ENCODE measurements at regions not wholly inside any gene's neighbourhood (a gene's known extent, or its start where the extent isn't known, plus 50 kb on each side); places are given as distances from the start of the nearest gene placed in this dataset.

- Mint-ChIP-seq H3K9me3 (peaks cover 12% of the 10 kb centered on the region), H3K4me3 (no peak overlapping the region), H3K27me3 (peaks cover 3% of the 10 kb centered on the region), H3K27ac (no peak overlapping the region), H3K36me3 (ENCODE audit: low read depth) (peaks cover 2% of the 10 kb centered on the region), H3K4me1 (ENCODE audit: low read depth) (no peaks in the 10 kb centered on the region)
- DNase-seq = no peak
Observed at GRCh38 chr1:5254131-5254725, 599.8 kb downstream of the AJAP1 start.

- Mint-ChIP-seq H3K4me3 (no peak overlapping the region), H3K4me1 (ENCODE audit: low read depth) (no peaks in the 10 kb centered on the region), H3K36me3 (ENCODE audit: low read depth) (no peaks in the 10 kb centered on the region), H3K27ac (no peak overlapping the region), H3K9me3 (peaks cover 3% of the 10 kb centered on the region), H3K27me3 (peaks cover 5% of the 10 kb centered on the region)
- no peak for DNase-seq
Observed at GRCh38 chr1:5253036-5253435, 598.6 kb downstream of the AJAP1 start.

DNA sequence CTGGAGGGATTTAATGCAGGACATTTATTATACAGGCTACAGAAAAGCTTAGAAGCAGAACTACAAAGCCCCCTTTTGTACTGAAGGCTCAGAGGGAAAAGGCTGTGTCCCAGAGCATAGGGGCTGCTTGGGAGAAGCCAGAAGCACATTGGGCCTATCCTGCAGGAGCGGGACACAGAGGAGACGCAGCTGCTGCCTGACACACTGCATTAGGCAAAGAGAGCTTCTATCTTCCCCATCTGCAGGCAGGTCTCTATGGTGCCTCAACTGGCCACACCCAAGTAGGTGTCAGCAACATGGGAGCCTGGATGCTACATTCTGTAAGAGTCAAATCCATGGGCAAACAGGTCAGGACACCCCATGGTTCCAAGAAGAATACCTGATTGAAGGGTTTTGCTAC, 595.9 kb downstream of the AJAP1 start:
- H3K4me3 Mint-ChIP-seq = no peak overlapping the region
- no peaks in the 10 kb centered on the region for H3K36me3 Mint-ChIP-seq (ENCODE audit: low read depth)
- H3K9me3 Mint-ChIP-seq = peaks cover 3% of the 10 kb centered on the region
- no peaks in the 10 kb centered on the region for H3K4me1 Mint-ChIP-seq (ENCODE audit: low read depth)
- H3K27ac Mint-ChIP-seq = no peak overlapping the region
- H3K27me3 Mint-ChIP-seq = peaks cover 5% of the 10 kb centered on the region
- no peak for DNase-seq

GRCh38 chr1:5245348-5245747, 590.9 kb downstream of the AJAP1 start:
- Mint-ChIP-seq H3K9me3 (peaks cover 3% of the 10 kb centered on the region), H3K4me3 (no peak overlapping the region), H3K27me3 (peaks cover 10% of the 10 kb centered on the region), H3K4me1 (ENCODE audit: low read depth) (no peaks in the 10 kb centered on the region), H3K27ac (no peak overlapping the region), H3K36me3 (ENCODE audit: low read depth) (no peaks in the 10 kb centered on the region)
- no peak for DNase-seq

GRCh38 chr1:5244631-5245285, 590.3 kb downstream of the AJAP1 start:
- Mint-ChIP-seq H3K9me3 (peaks cover 3% of the 10 kb centered on the region), H3K27me3 (peaks cover 10% of the 10 kb centered on the region), H3K4me1 (ENCODE audit: low read depth) (no peaks in the 10 kb centered on the region), H3K27ac (no peak overlapping the region), H3K4me3 (no peak overlapping the region), H3K36me3 (ENCODE audit: low read depth) (no peaks in the 10 kb centered on the region)
- no peak for DNase-seq

DNA sequence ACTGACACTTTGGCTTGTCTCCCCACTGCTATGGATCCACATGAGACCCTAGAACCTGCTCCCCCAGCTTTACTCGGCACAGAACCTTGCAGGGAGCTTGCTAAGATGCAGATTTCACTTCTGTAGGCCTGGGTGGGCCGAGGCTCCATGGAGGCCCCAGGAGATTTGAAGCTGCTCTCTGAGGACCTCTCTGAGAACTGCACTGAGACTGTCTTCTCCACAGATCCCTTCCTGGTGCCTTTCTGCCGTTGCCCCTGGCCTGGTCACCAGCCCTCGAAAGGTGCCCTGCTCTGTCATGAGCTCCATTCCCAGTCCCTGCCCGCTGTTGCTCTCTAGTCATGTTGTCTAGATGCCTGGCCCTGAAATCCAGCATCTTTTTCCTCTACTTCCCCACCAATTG, 588.4 kb downstream of the AJAP1 start:
- Mint-ChIP-seq H3K4me3 (no peak overlapping the region), H3K36me3 (ENCODE audit: low read depth) (no peaks in the 10 kb centered on the region), H3K9me3 (peaks cover 3% of the 10 kb centered on the region), H3K27me3 (peaks cover 4% of the 10 kb centered on the region), H3K27ac (no peak overlapping the region), H3K4me1 (ENCODE audit: low read depth) (no peaks in the 10 kb centered on the region)
- no peak for DNase-seq

DNA sequence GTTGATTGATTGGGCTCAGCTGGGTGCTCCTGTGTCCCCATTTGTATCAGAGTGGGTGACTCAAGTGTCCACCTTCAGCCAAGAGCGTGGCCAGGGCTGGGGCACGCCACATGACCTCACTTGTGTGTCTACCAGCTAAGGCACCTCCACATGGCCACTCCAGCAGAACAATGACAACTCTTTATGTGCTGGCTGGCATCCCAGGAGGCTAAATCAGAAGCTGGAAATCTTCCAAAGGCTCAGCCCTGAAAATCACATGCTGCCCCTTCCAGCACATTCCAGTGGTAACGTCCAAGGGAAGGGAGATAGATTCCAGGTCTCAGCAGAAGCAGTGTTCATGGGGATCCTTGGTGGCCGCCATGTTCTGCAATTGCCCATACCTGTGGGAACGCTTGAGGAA, 585.5 kb downstream of the AJAP1 start:
- Mint-ChIP-seq H3K27ac (no peak overlapping the region), H3K9me3 (no peaks in the 10 kb centered on the region), H3K27me3 (peaks cover 4% of the 10 kb centered on the region), H3K4me1 (ENCODE audit: low read depth) (no peaks in the 10 kb centered on the region), H3K4me3 (no peak overlapping the region), H3K36me3 (ENCODE audit: low read depth) (no peaks in the 10 kb centered on the region)
- no peak for DNase-seq

DNA sequence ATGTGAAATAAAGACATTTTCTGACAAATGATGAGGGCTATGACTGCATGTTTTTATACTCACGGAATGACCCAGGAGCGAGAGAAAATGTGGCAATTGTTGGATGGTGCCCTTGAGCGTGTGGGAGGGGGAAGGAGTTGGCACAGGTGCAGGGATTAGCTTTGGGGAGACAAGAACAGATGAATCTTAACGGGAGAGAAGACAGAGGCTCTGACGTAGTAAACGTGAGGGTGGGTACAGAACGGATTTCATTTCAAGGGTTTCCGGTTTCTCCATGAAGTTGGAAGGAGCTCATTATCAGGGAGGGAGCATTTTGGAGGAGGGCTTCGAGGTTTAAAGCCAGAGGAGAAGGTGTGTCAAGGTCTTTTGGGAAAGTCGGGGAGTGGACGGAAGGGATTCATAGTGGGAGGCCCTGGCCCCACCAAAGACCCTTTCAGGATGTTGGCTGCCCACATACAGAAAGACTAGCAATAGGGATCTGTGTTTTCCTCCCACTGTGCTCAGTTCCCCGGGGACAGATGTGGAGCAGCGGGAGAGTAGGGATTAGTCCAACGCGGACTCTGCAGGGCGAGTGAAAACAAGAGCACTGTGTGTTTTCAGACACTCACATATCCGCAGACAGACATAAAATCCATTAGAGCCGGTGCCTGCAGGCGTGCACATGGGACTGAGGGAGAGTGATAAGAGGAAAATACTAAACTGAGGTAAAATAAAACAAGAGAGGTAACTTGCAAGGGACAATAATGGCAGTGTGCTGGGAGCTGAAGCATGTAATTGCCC, 584.1 kb downstream of the AJAP1 start:
- Mint-ChIP-seq H3K9me3 (peaks cover 3% of the 10 kb centered on the region), H3K27ac (no peak overlapping the region), H3K27me3 (peaks cover 10% of the 10 kb centered on the region), H3K4me1 (ENCODE audit: low read depth) (no peaks in the 10 kb centered on the region), H3K36me3 (ENCODE audit: low read depth) (no peaks in the 10 kb centered on the region), H3K4me3 (no peak overlapping the region)
- no peak for DNase-seq

DNA sequence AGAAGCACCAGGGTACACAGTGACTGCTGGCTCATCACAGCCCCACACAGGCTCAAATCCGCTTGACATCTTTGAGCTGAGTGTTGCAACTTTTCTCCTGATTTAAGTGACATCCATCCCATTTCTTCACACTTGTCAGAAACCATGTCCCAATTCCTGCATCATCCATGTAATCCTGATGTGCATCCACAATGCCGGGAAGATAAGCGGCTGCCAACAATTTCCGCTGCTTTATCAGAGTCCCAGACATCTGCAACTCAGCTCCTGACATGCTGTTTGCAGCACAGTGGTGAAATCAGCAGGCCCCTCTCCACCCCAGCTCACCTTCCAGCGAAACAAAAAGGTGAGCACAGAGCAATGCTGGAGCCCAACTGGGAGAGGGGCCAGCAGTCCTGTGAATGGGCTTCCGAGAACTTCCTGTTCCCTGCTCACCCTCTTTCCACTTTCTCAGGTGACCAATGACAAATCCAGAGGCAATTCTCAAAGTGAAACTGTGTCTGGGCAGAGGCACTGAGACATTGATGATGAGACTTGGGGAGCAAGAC, 581.0 kb downstream of the AJAP1 start:
- H3K27ac Mint-ChIP-seq = no peak overlapping the region

GRCh38 chr1:5232537-5232936, 578.1 kb downstream of the AJAP1 start:
- Mint-ChIP-seq H3K4me3 (no peak overlapping the region), H3K27ac (no peak overlapping the region), H3K9me3 (peaks cover 9% of the 10 kb centered on the region), H3K4me1 (ENCODE audit: low read depth) (no peaks in the 10 kb centered on the region), H3K36me3 (ENCODE audit: low read depth) (no peaks in the 10 kb centered on the region), H3K27me3 (peaks cover 28% of the 10 kb centered on the region)
- no peak for DNase-seq

More for the DNA sequence above, 581.0 kb downstream of the AJAP1 start:
- H3K4me1 Mint-ChIP-seq (ENCODE audit: low read depth) = no peaks in the 10 kb centered on the region
- peaks cover 17% of the 10 kb centered on the region for H3K27me3 Mint-ChIP-seq
- no peak overlapping the region for H3K4me3 Mint-ChIP-seq
- H3K36me3 Mint-ChIP-seq (ENCODE audit: low read depth) = no peaks in the 10 kb centered on the region
- DNase-seq = no peak
- peaks cover 9% of the 10 kb centered on the region for H3K9me3 Mint-ChIP-seq

GRCh38 chr1:5231541-5232315, 577.3 kb downstream of the AJAP1 start:
- H3K9me3 Mint-ChIP-seq = peaks cover 9% of the 10 kb centered on the region
- H3K36me3 Mint-ChIP-seq (ENCODE audit: low read depth) = no peaks in the 10 kb centered on the region
- H3K27me3 Mint-ChIP-seq = peaks cover 28% of the 10 kb centered on the region
- no peak for DNase-seq
- H3K27ac Mint-ChIP-seq = no peak overlapping the region
- no peak overlapping the region for H3K4me3 Mint-ChIP-seq
- H3K4me1 Mint-ChIP-seq (ENCODE audit: low read depth) = no peaks in the 10 kb centered on the region

- no peaks in the 10 kb centered on the region for H3K36me3 Mint-ChIP-seq (ENCODE audit: low read depth)
- no peak for DNase-seq
Observed at GRCh38 chr1:5227114-5227513, 572.7 kb downstream of the AJAP1 start.

GRCh38 chr1:5225707-5226704, 571.6 kb downstream of the AJAP1 start:
- peaks cover 18% of the 10 kb centered on the region for H3K27me3 Mint-ChIP-seq
- H3K4me3 Mint-ChIP-seq = no peak overlapping the region
- H3K36me3 Mint-ChIP-seq (ENCODE audit: low read depth) = no peaks in the 10 kb centered on the region
- DNase-seq = no peak
- H3K9me3 Mint-ChIP-seq = no peaks in the 10 kb centered on the region
- H3K27ac Mint-ChIP-seq = no peak overlapping the region
- H3K4me1 Mint-ChIP-seq (ENCODE audit: low read depth) = no peaks in the 10 kb centered on the region

More at GRCh38 chr1:5227114-5227513, 572.7 kb downstream of the AJAP1 start:
- no peak overlapping the region for H3K27ac Mint-ChIP-seq
- no peaks in the 10 kb centered on the region for H3K4me1 Mint-ChIP-seq (ENCODE audit: low read depth)
- H3K9me3 Mint-ChIP-seq = no peaks in the 10 kb centered on the region
- H3K27me3 Mint-ChIP-seq = peaks cover 18% of the 10 kb centered on the region
- H3K4me3 Mint-ChIP-seq = no peak overlapping the region

Measured in activated T-cell treated with anti-CD3 and anti-CD28 coated beads, Interleukin-2, amount 50 U/mL, for 24 hours (primary cell).